Stimulated activated CD4-positive, alpha-beta T cell treated with anti-CD3 and anti-CD28 coated beads, Interleukin-12 subunit alpha, Interleukin-12 subunit beta, amount 100 ng/mL, for 48 hours (primary cell): ENCODE measurements at regions not wholly inside any gene's neighbourhood (a gene's known extent, or its start where the extent isn't known, plus 50 kb on each side); places are given as distances from the start of the nearest gene placed in this dataset.
"Not testable (repeated sequence)": the region's sequence is repeated elsewhere in the genome, so short reads cannot be mapped to it uniquely, and the experiment has no call there.

ENCODE experiments used
- DNase-seq, 3 donors: peaks; one replicate each; pipeline ENCODE4 v3.0.0-alpha.2; 2020; ENCODE audit warnings: low read depth in 2 of 3, low spot score in 1 of 3

GRCh38 chr7:109579901-109580300, 1010.2 kb downstream of the DNAJB9 start:
- DNase-seq, result no peak

- no peak for DNase-seq
Measured at GRCh38 chr7:109582211-109582610, 1012.5 kb downstream of the DNAJB9 start.

- DNase-seq, result not testable (repeated sequence)
Measured at GRCh38 chr7:109596948-109597347, 1027.3 kb downstream of the DNAJB9 start.

DNA sequence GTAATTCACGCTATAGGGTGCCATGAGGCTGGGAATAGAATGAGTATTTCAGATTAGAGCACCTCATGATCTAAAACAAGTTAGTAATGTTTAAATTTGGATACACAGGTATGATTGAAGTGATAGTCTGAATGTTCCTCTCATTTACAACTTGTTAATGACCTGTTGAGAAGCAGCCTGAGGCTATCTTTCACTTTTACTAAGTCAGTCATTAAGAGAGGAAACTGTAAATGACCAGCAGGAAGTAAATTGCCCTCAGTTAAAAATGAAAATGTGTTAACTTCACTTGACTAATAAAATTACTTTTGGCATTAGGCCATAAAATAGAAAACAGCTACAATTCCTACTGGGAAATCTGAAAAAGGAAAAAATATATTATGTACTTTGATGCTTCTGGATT, 1042.0 kb downstream of the DNAJB9 start:
- DNase-seq, result no peak

- no peak for DNase-seq
Measured at GRCh38 chr7:109616551-109617069, 1046.9 kb downstream of the DNAJB9 start.

DNA sequence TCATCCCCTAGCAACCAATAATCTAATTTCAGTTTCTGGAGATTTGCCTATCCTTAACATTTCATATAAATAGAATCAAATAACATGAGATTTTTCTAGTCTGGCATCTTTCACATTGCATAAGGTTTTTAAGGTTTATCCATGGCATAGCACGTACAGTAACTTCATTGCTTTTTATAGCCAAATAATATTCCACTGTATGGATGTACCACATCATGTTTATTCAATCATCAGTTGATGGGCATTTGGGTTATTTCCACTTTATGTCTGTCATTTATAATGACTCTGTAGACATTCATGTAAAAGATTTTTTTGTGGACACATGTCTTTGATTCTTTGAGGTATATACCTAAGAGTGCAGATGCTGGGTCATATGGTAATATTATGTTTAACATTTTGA, 1052.6 kb downstream of the DNAJB9 start:
- no peak for DNase-seq

DNA sequence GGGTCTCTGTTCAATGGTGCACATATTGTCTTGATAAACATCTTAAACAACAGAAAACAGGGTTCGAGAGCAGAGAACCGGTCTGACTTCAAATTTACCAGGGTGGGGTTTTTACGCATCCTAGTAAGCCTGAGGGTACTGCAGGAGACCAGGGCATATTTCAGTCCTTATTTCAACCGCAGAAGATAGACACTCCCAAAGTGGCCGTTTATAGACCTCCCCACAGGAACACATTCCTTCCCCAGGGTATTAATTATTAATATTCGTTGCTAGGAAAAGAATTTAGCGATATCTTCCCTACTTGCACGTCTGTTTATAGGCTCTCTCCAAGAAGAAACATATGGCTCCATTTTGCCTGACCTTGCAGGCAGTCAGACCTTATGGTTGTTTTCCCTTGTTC, 1063.2 kb downstream of the DNAJB9 start:
- DNase-seq, result not testable (repeated sequence)

DNA sequence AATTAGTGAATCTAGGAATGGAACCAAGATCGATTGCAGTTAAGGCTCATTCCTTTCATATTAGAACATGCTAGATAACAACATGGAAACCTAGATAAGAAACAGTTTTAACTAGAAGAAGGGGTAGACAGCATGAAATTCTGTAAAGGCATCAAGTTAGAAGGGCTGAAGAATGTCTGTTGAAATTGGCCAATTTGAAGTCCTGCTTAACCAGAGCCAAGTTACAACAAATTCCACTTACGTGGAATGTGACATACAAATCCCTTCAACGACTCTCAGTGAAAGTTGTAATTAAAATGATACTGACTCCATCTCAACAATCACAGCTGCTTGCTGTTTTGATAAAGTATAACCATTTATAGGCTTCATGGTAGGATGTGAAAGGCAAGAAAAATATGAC, 1065.7 kb downstream of the DNAJB9 start:
- DNase-seq, result no peak

DNA sequence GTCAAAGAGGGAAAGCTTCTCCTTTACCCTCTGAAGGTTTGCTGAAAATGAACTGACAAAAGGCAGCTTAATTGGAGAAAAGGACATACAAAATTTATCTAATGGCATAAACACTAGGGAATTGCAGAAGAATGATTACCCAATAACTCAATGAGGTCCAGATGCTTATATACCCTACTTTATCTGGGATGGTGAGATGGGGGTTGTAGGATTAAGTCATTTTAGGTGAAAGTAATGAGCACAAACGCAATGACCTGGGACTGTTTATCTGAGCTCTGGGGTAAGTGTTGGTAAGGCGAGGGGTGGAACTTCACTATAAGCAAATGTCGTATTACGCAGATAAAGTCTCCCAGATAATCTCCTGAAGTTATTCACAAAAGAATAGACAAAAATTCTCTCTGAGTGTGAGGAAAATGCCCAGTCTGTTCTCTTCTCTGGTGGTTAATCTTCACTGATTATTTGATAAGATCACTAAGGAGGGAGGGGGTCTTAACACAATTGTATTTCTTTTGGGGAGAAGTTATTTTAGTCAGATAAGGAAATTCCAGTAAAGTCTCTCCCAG, 1067.8 kb downstream of the DNAJB9 start:
- no peak for DNase-seq

DNA sequence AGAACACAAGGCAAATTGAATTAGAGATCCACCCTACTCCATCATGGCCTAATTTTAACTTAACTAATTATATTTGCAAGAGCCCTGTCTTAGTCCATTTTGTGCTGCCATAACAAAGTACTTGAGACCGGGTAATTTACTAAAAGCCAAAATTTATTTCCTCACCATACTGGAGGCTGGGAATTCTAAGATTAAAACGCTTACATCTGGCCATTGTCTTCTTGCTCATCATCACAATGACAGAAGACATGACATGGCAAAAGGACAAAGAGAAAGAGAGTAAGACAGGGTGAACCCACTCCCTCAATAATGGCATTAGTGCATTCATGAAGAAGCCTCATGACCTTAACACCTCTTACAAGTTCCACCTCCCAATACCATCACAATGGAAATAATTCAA, 1068.6 kb downstream of the DNAJB9 start:
- no peak for DNase-seq

- no peak for DNase-seq
Measured at GRCh38 chr7:109639561-109639960, 1069.9 kb downstream of the DNAJB9 start.

DNA sequence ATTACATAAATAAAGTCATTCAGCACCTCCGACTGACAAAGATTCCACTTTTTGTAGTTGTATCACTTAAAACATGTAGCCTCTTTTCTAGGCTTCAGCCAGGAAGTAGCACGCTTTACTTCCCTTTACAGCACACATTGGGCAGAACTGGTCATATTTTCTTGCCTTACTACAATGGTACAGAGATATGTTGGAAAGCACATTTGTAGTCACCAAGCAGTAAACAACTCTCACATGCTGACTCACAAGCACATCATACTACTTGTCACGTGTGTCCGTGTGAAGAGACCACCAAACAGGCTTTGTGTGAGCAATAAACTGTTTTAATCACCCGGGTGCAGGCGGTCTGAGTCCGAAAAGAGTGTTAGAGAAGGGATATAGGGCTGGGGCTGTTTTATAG, 1071.8 kb downstream of the DNAJB9 start:
- no peak for DNase-seq

- no peak for DNase-seq
Measured at GRCh38 chr7:109646124-109646523, 1076.5 kb downstream of the DNAJB9 start.

DNA sequence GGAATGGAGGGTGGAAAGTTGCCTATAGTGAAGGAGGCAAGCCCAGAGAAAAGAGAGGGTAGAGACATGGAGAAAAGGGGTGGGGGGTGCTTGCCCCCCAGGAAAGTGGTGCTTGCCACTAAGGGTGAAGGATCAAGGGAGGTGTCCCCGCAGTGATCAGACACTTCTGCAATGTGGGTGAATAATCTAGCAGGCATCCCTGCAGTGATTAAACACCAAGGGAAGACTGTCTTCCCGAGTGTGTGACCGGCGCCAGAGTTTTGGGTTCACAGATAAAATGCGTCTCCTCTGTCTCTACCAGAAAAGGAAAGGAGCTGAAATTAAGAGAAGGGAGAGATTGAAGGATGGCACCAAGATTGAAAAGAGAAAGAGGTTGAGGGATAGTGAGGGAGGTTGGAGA, 1076.9 kb downstream of the DNAJB9 start:
- not testable (repeated sequence) for DNase-seq

GRCh38 chr7:109647263-109647662, 1077.6 kb downstream of the DNAJB9 start:
- not testable (repeated sequence) for DNase-seq

- DNase-seq, result no peak
Measured at GRCh38 chr7:109659261-109659660, 1089.6 kb downstream of the DNAJB9 start.

GRCh38 chr7:109660401-109660800, 1090.7 kb downstream of the DNAJB9 start:
- DNase-seq, result no peak

GRCh38 chr7:109663806-109664205, 1094.1 kb downstream of the DNAJB9 start:
- no peak for DNase-seq

- DNase-seq, result not testable (repeated sequence)
Measured at GRCh38 chr7:109687269-109687668, 1117.6 kb downstream of the DNAJB9 start.

DNA sequence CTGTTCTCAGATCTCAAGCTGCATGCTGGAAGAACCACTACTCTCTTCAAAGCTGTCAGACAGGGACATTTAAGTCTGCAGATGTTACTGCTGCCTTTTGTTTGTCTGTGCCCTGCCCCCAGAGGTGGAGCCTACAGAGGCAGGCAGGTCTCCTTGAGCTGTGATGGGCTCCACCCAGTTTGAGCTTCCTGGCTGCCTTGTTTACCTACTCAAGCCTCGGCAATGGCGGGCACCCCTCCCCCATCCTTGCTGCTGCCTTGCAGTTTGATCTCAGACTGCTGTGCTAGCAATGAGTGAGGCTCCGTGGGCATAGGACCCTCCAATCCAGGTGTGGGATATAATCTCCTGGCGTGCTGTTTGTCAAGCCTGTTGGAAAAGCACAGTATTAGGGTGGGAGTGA, 1122.9 kb downstream of the DNAJB9 start:
- not testable (repeated sequence) for DNase-seq

- no peak for DNase-seq
Measured at GRCh38 chr7:109694149-109695071, 1124.7 kb downstream of the DNAJB9 start.

DNA sequence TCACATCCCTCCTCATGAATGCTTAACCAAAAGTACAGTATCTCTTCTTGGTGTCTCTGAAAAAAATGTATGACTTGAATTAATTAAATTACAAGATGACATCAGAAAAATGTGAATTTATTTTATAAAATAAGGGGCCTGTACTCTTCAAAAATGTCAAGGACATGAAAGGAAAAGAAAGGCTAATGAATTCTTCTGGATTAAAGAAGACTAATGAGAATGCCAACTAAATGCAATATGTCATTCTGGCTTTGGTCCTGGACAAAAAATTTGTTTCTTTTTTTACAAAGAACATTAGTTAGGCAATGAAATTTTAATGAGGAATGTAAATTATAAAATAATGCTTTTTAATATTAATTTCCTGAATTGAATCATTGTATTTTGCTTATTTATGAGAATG, 1125.7 kb downstream of the DNAJB9 start:
- no peak for DNase-seq
